Tibial nerve (tissue), 4 donors: ENCODE measurements at regions not wholly inside any gene's neighbourhood (a gene's known extent, or its start where the extent isn't known, plus 50 kb on each side); places are given as distances from the start of the nearest gene placed in this dataset.

Experiments used
- DNase-seq, 2 donors: peaks; one replicate each; pipeline ENCODE4 v3.0.0-alpha.2; 2019; ENCODE audit warnings: low spot score in 2 of 2
- H3K27ac ChIP-seq, 4 donors: fragments of 200-600 bp; sonication (generic) in 3 of 4; one replicate each; pipeline ENCODE4 v1.5.1; 2017 to 2019; ENCODE audit warnings: mild to moderate bottlenecking in 1 of 4
- H3K27me3 ChIP-seq, 2 donors: fragments of 200-600 bp; sonication (generic) in 1 of 2; one replicate each; pipeline versions ENCODE4 v1.5.1 to v1.6.0; 2017 to 2019
- H3K36me3 ChIP-seq, 3 donors: fragments of 200-600 bp; sonication (generic); one replicate each; pipeline ENCODE4 v1.5.1; 2018 to 2019
- H3K4me1 ChIP-seq, 4 donors: fragments of 200-600 bp; sonication (generic) in 3 of 4; one replicate each; pipeline ENCODE4 v1.5.1; 2017 to 2019
- H3K4me3 ChIP-seq, 4 donors: fragments of 200-600 bp; sonication (generic) in 3 of 4; one replicate each; pipeline ENCODE4 v1.5.1; 2017 to 2019; ENCODE audit warnings: mild to moderate bottlenecking in 1 of 4, moderate library complexity in 1 of 4
- H3K9me3 ChIP-seq, 4 donors: fragments of 200-600 bp; sonication (generic) in 3 of 4; one replicate each; pipeline ENCODE4 v1.5.1; 2017 to 2019
- EP300 ChIP-seq, 2 donors: sonication (generic); formaldehyde crosslinking; IDR thresholded peaks; one replicate each; pipeline ENCODE4 v1.6.1; 2017; ENCODE audit warnings: antibody characterized with exemption in 2 of 2, mild to moderate bottlenecking in 1 of 2
- POLR2A ChIP-seq, 2 donors: fragments of 450-650 bp; IDR thresholded peaks; one replicate each; pipeline ENCODE4 v1.6.1; 2017; ENCODE audit warnings: antibody characterized with exemption in 2 of 2, mild to moderate bottlenecking in 2 of 2, moderate library complexity in 2 of 2
- WGBS, 2 donors: methylation state at CpG; one replicate each; pipeline ENCODE4 v1.1.5; 2018; 5-methylcytosine and 5-hydroxymethylcytosine counted together
- TF ChIP-seq, protein P1 (sequence below), 5 experiments: fragments of 200-600 bp in 3 of 5; fragments of 450-650 bp in 2 of 5; sonication (generic) in 3 of 5; IDR thresholded peaks; one replicate each; pipeline ENCODE4 v1.5.1; 2016 to 2019; ENCODE audit warnings: antibody characterized with exemption in 5 of 5, mild to moderate bottlenecking in 3 of 5, moderate library complexity in 2 of 5

DNA sequence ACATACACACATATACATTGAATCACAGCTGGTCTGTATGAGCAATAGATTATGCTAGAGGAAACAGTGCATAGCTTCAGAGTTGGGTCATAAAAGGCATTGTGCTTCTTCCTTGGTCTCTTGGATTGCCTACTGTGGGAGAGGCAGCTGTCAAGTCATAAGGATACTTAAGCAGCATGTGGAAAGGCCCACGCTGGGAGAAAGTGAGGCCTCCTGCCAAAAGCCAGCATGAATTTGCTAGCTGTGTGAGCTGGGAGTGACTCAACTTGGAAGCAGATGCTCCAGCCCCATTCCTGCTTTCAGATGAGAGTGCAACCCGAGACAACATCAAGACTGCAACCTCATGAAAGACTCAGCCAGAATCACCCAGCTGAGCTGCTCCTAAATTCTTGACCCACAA lies 311.9 kb upstream of the TBX3 start:
- H3K9me3 ChIP-seq = peaks cover 0 to 10% (median 0%) of the 10 kb centered on the region in 4 donors
- H3K36me3 ChIP-seq = no peaks in the 10 kb centered on the region
- H3K27me3 ChIP-seq = no peaks in the 10 kb centered on the region
- 69 to 78% methylated on average over 2 of the region's 2 CpGs for WGBS, 2 donors
- peaks cover 0 to 10% (median 0%) of the 10 kb centered on the region in 4 donors for H3K4me1 ChIP-seq
- H3K4me3 ChIP-seq = no peak overlapping the region
- DNase-seq = no peak
- no peak overlapping the region for H3K27ac ChIP-seq
- no peak for TF ChIP-seq EP300 (IDR thresholded peaks at IDR 0.05)
- TF ChIP-seq POLR2A (IDR thresholded peaks at IDR 0.05) = no peak
- TF ChIP-seq, protein P1, sequence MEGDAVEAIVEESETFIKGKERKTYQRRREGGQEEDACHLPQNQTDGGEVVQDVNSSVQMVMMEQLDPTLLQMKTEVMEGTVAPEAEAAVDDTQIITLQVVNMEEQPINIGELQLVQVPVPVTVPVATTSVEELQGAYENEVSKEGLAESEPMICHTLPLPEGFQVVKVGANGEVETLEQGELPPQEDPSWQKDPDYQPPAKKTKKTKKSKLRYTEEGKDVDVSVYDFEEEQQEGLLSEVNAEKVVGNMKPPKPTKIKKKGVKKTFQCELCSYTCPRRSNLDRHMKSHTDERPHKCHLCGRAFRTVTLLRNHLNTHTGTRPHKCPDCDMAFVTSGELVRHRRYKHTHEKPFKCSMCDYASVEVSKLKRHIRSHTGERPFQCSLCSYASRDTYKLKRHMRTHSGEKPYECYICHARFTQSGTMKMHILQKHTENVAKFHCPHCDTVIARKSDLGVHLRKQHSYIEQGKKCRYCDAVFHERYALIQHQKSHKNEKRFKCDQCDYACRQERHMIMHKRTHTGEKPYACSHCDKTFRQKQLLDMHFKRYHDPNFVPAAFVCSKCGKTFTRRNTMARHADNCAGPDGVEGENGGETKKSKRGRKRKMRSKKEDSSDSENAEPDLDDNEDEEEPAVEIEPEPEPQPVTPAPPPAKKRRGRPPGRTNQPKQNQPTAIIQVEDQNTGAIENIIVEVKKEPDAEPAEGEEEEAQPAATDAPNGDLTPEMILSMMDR (IDR thresholded peaks at IDR 0.05) = no peak

DNA sequence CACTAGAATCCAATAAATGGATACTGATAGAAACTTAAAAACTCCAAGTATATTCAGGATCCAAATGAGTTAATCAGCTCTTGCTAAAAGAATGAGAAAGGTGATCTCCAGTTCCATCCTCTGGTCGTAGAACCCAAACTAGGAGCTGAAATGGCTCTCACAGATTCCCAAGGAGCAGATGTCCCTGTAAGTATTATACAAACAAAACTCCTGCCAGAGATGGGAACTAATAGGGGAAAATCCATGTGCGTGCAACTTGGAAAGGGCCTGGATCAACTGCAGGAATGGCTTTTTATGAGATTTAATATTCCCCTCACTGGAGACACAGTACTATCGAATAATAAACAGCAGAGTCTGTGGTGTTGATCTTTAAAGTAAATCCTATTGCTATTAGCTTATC lies 309.2 kb upstream of the TBX3 start:
- WGBS, 2 donors = 49 to 54% methylated on average over 3 of the region's 3 CpGs
- no peaks in the 10 kb centered on the region for H3K27me3 ChIP-seq
- no peaks in the 10 kb centered on the region for H3K36me3 ChIP-seq
- TF ChIP-seq POLR2A (IDR thresholded peaks at IDR 0.05) (no peak), EP300 (IDR thresholded peaks at IDR 0.05) (no peak)
- TF ChIP-seq, protein P1 (IDR thresholded peaks at IDR 0.05) = no peak
- peaks cover 0 to 10% (median 0%) of the 10 kb centered on the region in 4 donors for H3K9me3 ChIP-seq
- H3K4me1 ChIP-seq = peaks cover 0 to 8% (median 0%) of the 10 kb centered on the region in 4 donors
- H3K4me3 ChIP-seq = no peak overlapping the region
- H3K27ac ChIP-seq = no peak overlapping the region
- no peak for DNase-seq

DNA sequence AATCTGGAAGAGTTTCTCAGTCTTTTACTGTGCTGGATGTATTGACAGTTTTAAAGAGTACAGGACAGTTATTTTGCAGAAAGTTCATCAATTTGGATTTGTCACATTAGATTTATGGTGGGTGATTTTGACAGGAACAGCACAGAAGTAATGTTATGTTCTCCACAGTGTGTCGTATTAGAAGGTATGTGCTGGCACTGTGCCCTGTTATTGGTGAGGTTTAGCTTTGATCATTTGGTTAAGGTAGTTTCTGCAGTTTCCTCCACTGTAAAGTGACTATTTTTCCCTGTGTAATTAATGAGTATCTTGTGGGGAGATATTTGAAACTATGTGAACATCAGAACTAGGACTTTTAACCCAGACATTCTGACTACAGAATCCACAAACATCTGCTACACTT lies 308.5 kb upstream of the TBX3 start:
- no peak overlapping the region for H3K4me3 ChIP-seq
- TF ChIP-seq EP300 (IDR thresholded peaks at IDR 0.05) (no peak), POLR2A (IDR thresholded peaks at IDR 0.05) (no peak)
- TF ChIP-seq, protein P1 (IDR thresholded peaks at IDR 0.05) = no peak
- peaks cover 0 to 8% (median 0%) of the 10 kb centered on the region in 4 donors for H3K4me1 ChIP-seq
- no peaks in the 10 kb centered on the region for H3K36me3 ChIP-seq
- H3K27ac ChIP-seq = no peak overlapping the region
- 38 to 50% methylated on average over 1 of the region's 1 CpG for WGBS, 2 donors
- peaks cover 0 to 10% (median 0%) of the 10 kb centered on the region in 4 donors for H3K9me3 ChIP-seq
- DNase-seq = no peak
- H3K27me3 ChIP-seq = no peaks in the 10 kb centered on the region

DNA sequence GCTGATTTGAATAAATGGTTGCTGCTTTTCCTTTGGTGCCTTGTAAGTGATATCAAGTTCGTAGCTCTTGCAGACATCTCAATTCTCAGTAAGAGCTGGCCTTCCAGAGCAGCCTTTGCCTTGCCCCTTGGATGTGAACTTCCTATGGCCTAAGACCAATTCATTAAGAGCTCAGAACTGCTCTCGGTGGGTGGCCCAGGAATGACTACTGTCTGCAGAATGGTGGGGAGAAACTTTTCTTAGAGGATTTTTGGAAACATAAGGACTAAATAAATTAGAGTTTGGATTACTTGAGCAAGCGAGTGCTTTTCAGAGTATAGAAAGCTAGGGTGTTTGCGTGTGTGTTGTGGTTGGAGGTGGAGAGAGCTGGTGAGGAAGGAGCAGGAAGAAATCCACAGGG lies 306.4 kb upstream of the TBX3 start:
- TF ChIP-seq EP300 (IDR thresholded peaks at IDR 0.05) = no peak
- TF ChIP-seq, protein P1 (IDR thresholded peaks at IDR 0.05) = no peak
- TF ChIP-seq POLR2A (IDR thresholded peaks at IDR 0.05) = no peak
- WGBS, 2 donors = 60 to 68% methylated on average over 4 of the region's 4 CpGs
- Histone ChIP-seq H3K36me3 (no peaks in the 10 kb centered on the region), H3K27me3 (no peaks in the 10 kb centered on the region), H3K4me3 (no peak overlapping the region), H3K4me1 (peaks cover 0 to 8% (median 0%) of the 10 kb centered on the region in 4 donors), H3K27ac (no peak overlapping the region), H3K9me3 (no peaks in the 10 kb centered on the region)
- no peak for DNase-seq

DNA sequence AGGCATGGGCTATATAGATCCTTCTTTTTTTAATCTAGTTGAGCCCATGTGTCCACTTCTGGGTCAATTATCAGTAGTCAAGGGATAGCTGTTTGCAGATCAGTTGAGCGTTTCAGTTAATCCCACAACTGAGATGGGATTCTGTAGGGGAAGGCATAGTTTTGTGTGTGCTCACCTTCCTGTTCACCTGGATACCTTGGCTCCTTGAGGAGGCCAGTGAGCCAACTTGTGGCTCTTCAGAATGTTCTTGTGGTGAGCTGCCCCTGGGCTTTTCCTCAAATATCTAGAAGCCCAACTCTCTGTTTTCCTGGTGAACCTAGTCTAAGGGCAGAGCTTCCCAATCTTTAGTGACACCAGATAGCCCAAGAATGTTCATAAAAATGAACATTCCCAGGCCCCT lies 302.9 kb upstream of the TBX3 start:
- H3K27me3 ChIP-seq = no peaks in the 10 kb centered on the region
- WGBS, 2 donors = 87 to 90% methylated on average over 1 of the region's 1 CpG
- H3K4me1 ChIP-seq = no peaks in the 10 kb centered on the region
- no peak overlapping the region for H3K27ac ChIP-seq
- peaks cover 0 to 7% (median 0%) of the 10 kb centered on the region in 4 donors for H3K9me3 ChIP-seq
- H3K4me3 ChIP-seq = no peak overlapping the region
- DNase-seq = no peak
- TF ChIP-seq, protein P1 (IDR thresholded peaks at IDR 0.05) = no peak
- TF ChIP-seq EP300 (IDR thresholded peaks at IDR 0.05) = no peak
- TF ChIP-seq POLR2A (IDR thresholded peaks at IDR 0.05) = no peak
- H3K36me3 ChIP-seq = no peaks in the 10 kb centered on the region
